Left lobe of liver (tissue), 2 donors: ENCODE measurements at regions not wholly inside any gene's neighbourhood (a gene's known extent, or its start where the extent isn't known, plus 50 kb on each side); places are given as distances from the start of the nearest gene placed in this dataset.

ENCODE experiments used
- ATAC-seq: fragments of 200-7000 bp; cut with Tn5 transposase; one replicate; pipeline ENCODE4 v1.9.1; 2020; ENCODE audit warnings: mild to moderate bottlenecking, moderate library complexity
- DNase-seq: peaks from one replicate; pipeline ENCODE4 v3.0.0-alpha.2; 2020; ENCODE audit warnings: low spot score
- donor health status: DM: no; HTN: no; CAD: no; lungs with moderate emphysema.
- donor health status: DM: no; HTN: yes; CAD: no.

DNA sequence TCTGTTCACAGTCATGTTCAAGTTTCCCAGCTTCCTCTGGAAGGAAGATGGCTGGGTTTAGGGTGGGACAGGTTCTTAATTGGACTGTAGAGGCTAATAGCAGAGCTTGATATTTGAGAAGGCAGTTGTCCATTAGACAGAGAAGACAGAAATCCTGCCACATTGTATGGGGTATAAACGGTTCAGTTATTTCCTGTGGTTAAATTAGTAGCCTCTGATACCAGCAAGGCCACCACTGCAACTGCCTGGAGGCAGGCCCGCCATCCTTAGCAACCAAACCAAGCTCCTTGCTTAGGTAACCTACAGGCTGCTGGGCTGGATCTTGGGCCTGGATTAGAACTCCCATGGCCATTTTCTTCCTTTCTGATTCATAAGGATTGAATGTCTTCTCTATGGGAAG lies 1367.0 kb downstream of the PCDH7 start:
- DNase-seq (no peak), ATAC-seq (no peak)

DNA sequence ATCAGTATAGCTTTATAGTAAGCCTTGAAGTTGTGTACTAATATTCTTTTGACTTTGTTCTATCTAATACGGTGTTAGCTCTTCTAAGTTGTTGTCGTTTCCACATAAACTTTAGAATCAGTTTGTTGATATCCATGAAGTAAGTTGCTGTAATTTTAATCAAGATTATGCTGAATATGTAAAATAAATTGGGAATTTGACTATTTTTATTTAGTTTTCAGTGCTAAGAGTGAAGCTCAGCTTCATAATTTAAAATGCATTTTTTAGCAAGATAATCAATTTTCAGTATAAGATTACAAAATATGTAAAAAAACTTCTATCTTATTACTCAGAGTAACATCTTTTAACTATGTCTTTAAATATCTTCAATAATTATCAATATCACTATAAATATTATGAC lies 1374.8 kb downstream of the PCDH7 start:
- no peak for DNase-seq
- no peak for ATAC-seq

DNA sequence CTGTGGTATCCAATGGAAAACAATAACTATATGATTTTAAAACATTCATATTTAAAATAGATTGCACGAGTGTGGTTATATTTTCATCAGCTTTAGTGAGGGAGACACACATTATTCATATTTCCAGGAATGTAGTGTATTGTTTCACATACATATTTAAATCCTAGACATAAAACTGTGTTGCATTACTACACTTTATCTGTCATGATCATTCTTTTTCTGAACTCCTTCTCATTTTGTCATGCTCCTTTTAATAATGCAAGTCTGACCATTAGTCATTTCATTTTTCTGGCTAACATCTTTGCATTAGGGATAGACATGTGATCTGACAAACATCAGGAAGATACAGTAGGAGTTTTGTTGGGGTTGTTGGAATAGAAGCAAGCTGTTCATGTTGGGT lies 1382.7 kb downstream of the PCDH7 start:
- ATAC-seq = no peak
- DNase-seq = no peak

DNA sequence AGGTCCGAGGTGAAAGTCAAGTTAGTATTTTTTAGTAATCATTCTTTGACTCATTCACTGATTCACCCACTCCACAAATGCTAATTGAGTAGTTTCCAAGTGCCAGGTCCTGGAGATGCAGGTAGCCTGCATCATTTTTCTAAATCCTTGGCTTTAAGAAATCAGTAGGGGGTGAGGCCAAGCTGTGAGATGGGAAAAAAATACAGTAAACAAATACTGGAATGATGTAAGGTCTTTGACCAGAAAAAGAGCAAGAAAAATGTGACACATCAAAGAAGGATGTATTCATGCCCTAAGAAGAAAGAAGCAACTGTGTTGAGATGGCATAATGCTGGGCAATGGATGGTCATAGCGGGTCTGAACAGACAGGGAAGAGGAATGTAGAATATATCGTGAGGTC lies 1386.6 kb downstream of the PCDH7 start:
- ATAC-seq (no peak), DNase-seq (no peak)

DNA sequence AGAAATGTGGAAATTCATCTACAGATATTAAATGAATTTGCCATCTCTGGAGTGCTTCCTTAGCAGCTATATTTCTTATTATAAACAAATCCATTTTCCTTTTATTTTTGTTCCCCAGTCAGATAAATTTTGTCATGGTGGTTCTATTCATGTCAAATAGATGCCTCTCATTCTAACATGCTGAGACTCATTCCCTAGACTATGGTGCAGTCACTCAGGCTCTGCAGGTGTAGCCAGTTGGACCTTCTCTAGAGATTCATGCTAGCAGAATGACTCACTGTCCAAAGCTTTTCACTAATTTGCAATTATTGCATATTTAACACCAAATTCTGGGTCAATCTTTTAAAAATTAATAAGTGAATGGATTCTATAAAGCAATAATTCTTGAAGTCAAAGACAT lies 1392.7 kb downstream of the PCDH7 start:
- no peak for ATAC-seq
- DNase-seq = no peak

DNA sequence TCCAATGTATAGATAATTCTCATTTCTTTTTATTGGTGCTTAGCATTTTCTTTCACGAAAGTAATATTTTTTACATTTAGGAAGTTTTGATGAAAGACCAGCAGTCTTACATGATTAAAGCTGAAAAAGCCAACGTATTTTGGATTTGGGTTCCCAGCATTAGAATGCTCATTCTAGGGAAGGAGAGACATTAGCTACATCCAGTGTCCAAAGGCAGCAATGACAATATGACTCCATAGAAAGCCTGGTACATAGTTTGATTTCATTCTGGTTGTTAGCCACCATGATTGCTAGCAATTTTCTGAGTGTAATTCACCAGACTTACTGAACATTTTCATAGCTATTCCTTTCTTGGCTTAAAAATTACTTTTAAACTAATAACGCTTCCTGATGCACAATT lies 1397.5 kb downstream of the PCDH7 start:
- no peak for DNase-seq
- no peak for ATAC-seq

DNA sequence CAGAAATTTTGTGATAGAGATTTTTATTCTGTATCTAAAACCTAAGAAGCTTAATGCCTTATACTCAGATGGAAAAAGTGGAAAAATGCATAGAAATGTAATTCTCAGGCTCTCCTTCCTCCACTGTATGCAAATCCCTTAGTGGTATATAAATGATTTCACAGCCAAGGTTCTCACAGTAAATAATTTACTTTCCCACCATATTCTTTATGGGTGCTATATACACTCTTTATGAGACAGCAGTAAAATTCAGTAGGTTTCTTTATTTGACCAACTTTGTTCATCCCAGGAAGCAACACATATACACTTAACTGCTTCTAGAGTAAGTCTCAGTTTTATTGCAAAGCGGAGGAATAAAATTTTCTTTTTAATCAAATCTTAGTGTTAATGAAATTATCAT lies 1399.7 kb downstream of the PCDH7 start:
- ATAC-seq = no peak
- no peak for DNase-seq

DNA sequence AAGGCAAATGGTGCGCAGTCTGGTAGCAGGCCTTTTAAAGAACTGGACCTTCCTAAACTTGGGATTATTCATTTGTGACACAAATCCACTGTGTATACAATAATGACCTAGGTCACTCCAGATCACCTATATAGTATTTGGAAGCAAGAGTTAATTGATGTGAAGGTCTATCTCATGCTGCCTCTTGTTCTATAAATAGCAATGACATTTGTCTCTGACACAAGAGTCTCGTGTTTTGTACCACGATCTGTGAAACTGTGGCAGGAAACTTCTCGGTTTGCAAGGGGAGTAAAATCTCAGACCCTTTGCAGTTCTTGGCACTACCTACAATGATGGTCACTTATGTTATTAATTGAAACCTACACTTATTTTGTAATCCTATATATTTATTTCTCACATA lies 1408.4 kb downstream of the PCDH7 start:
- ATAC-seq = no peak
- DNase-seq = no peak

DNA sequence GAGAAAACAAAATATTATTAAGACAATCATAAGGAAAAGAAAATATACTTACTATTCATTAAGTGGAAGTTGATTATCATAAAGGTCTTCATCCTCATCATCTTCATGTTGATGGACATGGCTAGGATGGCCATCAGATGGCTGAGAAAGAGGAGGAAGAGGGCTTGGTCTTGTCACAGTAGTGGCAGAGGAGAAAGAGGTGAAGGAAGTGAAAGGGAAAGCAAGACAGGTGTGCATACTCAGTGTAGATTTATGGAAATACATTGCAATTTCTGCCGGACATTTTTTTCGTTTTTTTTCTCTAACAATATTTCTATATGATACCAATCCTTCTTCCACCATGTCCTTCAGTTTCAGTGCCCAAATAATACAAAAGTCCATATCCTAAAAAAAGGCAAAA lies 1409.8 kb downstream of the PCDH7 start:
- DNase-seq (no peak), ATAC-seq (no peak)

DNA sequence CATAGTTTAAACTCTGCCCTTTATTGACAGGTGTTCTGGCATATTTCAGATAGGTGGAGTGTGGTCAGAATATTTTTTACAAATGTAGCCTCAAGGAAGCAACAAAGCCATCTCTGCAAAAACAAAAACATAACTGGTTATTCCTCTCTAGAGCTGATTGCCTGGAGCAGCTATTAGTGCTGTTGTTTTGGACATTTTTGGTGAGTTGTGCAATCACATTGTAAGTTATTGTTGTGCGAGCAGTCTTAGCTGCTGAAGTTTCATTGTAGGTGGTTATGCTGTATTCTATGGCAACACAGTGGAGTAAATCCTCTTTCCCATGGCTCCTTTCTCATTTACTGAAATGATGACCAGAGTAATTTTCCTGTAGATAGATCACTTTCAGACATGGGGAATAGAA lies 1413.0 kb downstream of the PCDH7 start:
- ATAC-seq = no peak

DNA sequence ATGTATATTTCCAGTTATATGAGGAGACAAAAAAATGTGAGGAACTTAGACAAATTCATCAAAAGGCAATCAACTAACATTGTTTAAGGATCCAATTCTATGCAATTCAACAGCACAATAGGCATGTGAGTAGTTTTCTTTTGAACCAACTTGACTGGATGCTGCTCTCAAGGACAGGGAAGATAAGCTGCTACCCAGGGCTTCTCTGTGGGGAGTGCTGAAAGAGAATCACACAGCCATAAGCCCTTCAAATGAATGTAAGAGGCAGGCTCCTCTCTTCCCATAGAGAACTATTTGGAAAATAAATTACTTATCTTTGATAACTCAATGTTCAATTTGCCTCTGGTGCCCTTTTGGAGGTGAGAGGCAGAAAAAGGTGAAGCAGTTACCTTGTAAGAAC lies 1413.6 kb downstream of the PCDH7 start:
- ATAC-seq (no peak), DNase-seq (no peak)

More for the DNA sequence above, 1413.0 kb downstream of the PCDH7 start:
- DNase-seq = no peak

DNA sequence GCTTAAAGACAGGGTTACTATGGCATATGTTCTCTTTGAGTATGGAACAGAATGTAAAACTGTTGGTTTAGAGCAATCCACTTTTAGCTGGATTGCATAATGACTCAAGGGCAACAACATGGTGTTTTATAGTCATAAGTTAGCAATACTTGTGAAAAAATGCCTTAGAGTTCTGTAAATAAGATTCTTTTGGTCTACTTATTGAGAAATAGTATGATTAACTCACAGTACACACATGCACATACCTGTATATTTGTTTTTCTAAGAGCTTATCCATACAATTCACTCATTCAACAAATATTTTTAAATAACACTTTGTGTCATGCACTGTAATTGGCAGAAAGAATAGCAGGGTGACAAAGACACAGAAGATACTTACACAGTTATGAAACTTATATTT lies 1415.5 kb downstream of the PCDH7 start:
- no peak for DNase-seq

DNA sequence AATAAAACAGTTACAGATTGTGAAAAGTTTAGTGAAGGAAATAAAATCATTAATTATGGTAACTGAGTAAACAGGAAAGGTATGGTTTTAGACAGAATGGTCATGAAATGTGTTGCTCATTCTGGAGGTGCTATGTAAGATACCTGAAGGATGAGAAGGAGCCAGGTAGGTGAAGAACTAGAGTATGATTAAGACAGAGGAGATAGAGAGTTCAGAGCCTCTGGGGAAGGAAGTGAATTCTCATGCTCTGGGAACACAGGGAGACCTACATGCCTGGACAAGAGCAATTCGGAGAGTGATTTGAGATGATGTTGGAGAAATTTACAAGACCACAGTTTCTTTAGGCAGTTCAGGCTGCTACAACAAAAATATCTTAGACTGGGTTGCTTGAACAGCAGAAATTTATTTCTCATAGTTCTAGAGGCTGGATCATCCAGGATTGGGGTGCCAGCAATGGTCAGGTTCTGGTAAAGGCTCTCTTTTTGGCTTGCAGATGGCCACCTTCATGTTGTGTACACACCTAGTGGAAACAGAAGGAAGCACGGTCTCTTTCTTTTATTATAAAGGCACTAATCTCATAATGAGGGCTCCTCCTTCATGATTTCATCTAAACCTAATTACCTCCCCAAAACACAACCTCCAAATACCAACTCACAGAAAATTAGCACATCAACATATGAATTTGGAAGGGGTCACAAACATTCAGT lies 1416.1 kb downstream of the PCDH7 start:
- DNase-seq (no peak), ATAC-seq (no peak)

More for the DNA sequence above, 1415.5 kb downstream of the PCDH7 start:
- ATAC-seq = no peak

DNA sequence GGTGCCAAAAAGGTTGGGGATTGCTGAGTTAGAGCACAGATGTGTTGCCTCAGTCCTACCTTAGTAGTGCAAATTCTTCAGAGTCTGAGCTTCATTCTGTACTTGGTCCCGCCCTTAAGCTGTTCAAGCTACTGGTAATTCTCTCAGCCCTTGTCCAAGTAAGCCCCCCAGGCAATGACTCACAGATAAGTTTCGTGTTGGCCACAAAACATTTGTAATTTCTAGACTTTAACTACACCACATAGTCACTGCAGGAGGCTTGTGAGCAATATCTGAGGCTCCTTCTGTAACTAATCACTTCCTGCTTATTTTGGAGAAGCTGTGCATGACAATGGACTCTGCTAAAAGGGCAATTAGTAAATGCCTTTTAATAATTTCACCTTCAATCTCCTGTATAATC lies 1420.5 kb downstream of the PCDH7 start:
- DNase-seq = no peak
- ATAC-seq = no peak

DNA sequence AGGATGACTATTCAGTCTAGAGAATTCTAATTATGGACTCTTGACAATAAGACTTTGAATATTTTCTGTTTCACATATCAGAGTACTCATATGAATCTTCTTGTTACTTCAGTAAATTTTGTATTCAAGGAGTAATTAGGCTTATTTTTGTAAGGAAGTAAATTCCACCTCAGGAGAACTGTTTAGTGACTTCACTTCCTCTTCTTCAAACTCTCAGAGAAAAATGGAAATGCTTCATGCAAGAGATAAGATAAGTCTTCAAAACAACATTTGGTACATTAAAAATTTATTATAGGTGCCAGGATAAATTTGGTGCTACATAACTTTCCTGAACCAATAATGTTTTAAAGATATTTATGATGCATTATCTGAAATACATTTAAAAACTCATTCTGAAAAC lies 1421.9 kb downstream of the PCDH7 start:
- DNase-seq = no peak
- no peak for ATAC-seq

DNA sequence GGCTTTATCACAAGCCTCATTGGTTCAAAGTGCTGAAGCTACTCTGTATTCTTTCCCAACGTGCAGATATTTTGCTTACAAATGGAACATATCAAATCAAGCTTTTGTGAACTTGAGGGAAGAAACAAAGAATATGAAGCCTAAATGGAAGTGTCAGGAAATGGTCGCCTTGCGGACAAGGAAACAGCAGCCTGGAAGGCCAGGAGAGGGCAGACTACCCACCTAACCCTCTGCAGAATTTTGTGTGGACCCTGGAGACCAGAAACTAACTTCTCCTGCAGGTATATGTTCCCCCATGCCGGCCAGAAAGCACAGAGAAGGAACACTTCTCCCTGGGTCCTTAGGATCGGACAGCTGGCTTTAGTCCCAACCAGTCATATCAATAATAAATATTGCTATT lies 1425.8 kb downstream of the PCDH7 start:
- ATAC-seq = no peak
- DNase-seq = no peak

DNA sequence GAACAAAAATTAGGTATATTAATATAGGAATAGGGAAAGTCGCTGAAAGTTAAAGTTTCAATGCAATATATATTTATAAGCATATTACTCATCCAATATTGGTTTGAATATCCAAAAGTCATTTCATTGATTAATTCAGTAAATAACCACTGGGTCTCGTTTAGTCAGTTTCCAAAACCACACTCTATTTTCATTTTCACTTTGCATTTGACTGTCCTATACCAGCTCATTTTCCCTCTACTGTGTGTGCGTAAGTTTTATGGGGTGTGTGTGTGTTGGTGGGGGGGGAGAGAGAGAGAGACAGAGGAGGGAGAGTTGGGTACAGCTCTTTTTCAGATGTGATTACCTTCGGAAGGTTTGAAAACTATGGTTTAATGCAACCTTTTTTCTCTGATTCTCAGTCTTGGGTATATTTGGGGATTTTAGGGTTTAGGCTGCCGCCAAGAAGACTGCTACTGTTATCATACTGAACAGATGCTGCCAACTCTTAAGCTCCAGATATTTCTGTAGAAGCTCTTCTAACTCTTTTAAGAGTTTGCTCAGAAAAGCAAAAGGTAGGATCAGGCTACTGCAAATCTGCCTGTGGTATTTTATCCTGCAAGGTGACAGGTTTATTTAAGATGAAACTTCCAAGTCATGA lies 1427.4 kb downstream of the PCDH7 start:
- ATAC-seq = no peak
- no peak for DNase-seq

DNA sequence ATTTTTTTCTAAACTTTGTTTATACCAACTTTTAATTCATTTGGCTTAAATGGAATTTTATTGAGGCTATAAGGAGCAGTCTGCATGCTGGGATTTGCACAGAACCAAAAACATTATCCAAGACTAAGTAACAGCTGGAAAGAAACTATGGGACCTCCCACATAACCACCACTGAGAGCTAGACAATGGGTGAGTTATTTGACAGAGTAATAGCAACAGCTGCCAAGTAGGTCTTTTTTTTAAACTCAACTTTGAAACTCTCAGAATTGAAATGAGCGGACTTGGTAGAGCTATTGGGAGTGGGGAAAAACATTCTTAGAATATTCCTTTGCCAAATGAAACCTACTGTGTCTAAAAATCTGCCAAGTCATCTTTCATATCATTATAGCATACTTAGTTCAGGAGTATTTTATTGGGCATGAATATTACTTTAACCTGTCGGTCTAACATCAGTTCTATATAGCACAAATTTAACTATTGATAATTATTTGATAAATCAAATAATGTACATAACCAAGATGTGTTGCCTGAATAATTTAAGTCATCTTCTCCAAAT lies 1428.0 kb downstream of the PCDH7 start:
- ATAC-seq (no peak), DNase-seq (no peak)

DNA sequence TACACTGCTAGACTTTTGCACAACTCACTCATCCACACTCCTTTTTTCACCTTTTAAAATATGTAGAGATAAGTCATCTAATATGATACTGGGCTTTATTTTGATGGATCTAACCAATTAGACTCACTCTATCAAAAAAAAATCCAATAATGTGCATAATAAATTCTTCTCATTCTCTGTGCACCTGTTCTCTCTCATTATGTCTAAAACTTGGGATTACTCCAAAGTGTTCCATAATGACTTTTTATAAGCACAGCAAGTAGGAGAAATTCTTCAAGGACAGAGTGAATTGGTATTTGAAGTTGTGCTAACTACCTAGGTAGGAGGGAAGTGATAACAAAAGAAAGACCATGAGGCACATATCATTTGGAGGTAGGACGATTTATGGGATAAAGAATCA lies 1438.8 kb downstream of the PCDH7 start:
- DNase-seq (no peak), ATAC-seq (no peak)

DNA sequence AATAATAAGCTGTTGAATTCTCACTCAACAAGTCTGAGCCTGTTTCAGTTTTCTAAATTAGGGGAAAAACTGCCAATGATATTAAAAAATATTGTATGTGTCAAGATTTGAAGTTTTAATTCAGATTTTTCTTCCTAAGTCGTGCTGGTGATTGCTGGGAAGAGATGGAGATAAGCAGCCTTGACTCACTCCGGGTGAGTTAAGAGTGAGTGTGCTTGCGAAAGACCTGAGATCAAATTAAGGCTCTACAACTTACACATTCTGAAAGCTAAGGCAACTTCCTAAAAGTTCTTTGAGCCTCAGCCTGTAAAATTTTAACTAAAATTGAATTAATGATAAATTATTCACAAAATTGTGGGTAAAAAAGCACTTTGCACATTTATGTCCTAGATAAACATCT lies 1441.2 kb downstream of the PCDH7 start:
- ATAC-seq (no peak), DNase-seq (no peak)

DNA sequence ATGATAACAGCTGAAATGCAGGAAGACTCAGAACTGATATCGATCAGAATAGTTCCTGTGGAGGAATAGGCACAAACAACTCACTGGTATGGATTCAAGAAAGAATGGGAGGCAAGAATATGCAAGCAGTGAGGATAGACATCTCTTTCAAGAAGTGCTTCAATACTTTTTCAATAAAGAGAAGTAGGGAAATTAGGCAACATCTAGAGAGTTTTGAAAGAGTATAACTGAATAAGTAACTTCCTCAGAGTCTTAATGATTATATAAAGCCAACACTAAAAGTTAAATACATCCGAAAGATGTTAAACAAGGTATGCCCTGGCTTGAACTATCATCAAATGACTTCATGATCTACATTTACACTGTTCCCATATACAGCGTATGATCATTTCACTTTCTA lies 1443.0 kb downstream of the PCDH7 start:
- DNase-seq = no peak
- no peak for ATAC-seq

DNA sequence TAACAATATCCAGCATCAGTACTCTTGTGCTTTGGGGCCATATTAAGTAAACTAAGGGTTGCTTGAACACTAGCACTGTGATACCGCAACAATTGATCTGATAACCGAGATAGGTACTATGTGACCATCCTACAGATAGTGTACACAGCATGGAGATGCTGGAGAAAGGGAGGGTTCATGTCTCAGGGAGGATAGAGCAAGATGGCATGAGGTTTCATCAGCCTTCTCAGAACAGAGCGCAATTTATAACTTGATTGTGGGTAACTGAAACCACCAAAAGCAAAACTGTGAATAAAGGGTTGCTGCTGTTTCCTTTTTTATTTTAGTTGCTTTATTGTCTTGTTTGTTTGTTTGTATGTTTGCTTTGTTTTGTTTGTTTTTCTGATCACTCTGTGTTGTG lies 1449.7 kb downstream of the PCDH7 start:
- DNase-seq = no peak
- no peak for ATAC-seq

DNA sequence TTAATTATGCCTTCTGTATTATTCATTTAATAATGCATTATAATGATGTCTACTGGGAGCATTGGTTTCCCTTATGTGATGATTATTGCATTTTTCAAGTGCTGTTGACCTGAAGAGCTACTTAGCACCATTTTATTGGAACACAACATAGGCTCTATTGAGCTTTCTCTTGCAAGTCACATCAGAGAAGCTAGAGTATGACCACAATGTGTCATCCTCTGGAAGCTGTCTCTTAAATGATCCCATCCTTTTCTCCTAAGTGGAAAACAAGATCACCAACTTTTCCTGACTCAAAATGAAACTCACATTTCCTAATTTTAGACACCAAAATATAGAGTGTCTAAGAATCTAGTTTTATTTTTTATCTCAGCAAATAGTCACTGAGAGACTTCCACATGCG lies 1451.9 kb downstream of the PCDH7 start:
- no peak for DNase-seq
- no peak for ATAC-seq
